Sigmoid colon (tissue), 4 donors: ENCODE measurements at regions not wholly inside any gene's neighbourhood (a gene's known extent, or its start where the extent isn't known, plus 50 kb on each side); places are given as distances from the start of the nearest gene placed in this dataset.

ENCODE experiments used
- CTCF ChIP-seq, 4 experiments: fragments of 450-650 bp in 3 of 4; fragments of 200-600 bp in 1 of 4; IDR thresholded peaks; one replicate each; pipeline ENCODE4 v1.5.1; 2016 to 2019; ENCODE audit warnings: antibody characterized with exemption in 4 of 4, mild to moderate bottlenecking in 3 of 4, moderate library complexity in 2 of 4
- EP300 ChIP-seq, 4 donors: sonication (generic); formaldehyde crosslinking; IDR thresholded peaks; one replicate each; pipeline ENCODE4 v1.6.1; 2017; ENCODE audit warnings: antibody characterized with exemption in 4 of 4
- POLR2A ChIP-seq, 2 donors: fragments of 450-650 bp; IDR thresholded peaks; one replicate each; pipeline ENCODE4 v1.6.1; 2016; ENCODE audit warnings: antibody characterized with exemption in 2 of 2, mild to moderate bottlenecking in 2 of 2, moderate library complexity in 2 of 2
- POLR2AphosphoS5 ChIP-seq, 4 donors: sonication (generic); formaldehyde crosslinking; IDR thresholded peaks; one replicate each; pipeline ENCODE4 v1.6.1; 2017; ENCODE audit warnings: antibody characterized with exemption in 4 of 4

- TF ChIP-seq CTCF (IDR thresholded peaks at IDR 0.05) (no peak), POLR2AphosphoS5 (IDR thresholded peaks at IDR 0.05) (no peak), POLR2A (IDR thresholded peaks at IDR 0.05) (no peak), EP300 (IDR thresholded peaks at IDR 0.05) (no peak)
Measured at GRCh38 chr3:20361000-20361399, 175.0 kb upstream of the SGO1 start.
